GM23338 (cell line): ENCODE measurements at regions not wholly inside any gene's neighbourhood (a gene's known extent, or its start where the extent isn't known, plus 50 kb on each side); places are given as distances from the start of the nearest gene placed in this dataset.
A peak's percentile ranks its signal among the peaks of the same experiment; 100 is the strongest.

ENCODE experiments used
- ATAC-seq: fragments of 200-7000 bp; cut with Tn5 transposase; 3 replicates; pipeline ENCODE4 v1.9.1; 2020
- DNase-seq: peaks from one replicate; pipeline ENCODE4 v3.0.0-alpha.2; 2015; ENCODE audit warnings: low spot score
- H2AFZ ChIP-seq: fragments of 200-600 bp; sonication (generic); 2 replicates; pipeline ENCODE4 v1.8.0; 2016; ENCODE audit warnings: antibody characterized with exemption, mild to moderate bottlenecking, moderate library complexity
- H3F3A ChIP-seq: fragments of 200-600 bp; sonication (generic); replicated peaks from 2 replicates; pipeline ENCODE4 v1.8.0; 2017; ENCODE audit warnings: antibody characterized with exemption, mixed run types, low read depth
- H3K27ac ChIP-seq: fragments of 200-600 bp; sonication (generic); 2 replicates; pipeline ENCODE4 v1.6.1; 2016; ENCODE audit warnings: low read depth
- H3K27me3 ChIP-seq: fragments of 200-600 bp; sonication (generic); 2 replicates; pipeline ENCODE4 v1.8.0; 2016; ENCODE audit warnings: mild to moderate bottlenecking, mixed run types, moderate library complexity; ENCODE audit not compliant: insufficient read depth
- H3K36me3 ChIP-seq: fragments of 200-600 bp; sonication (generic); 2 replicates; pipeline ENCODE4 v1.8.0; 2016; ENCODE audit warnings: mild to moderate bottlenecking; ENCODE audit not compliant: insufficient read depth
- H3K4me1 ChIP-seq: fragments of 200-600 bp; sonication (generic); 2 replicates; pipeline ENCODE4 v1.8.0; 2016; ENCODE audit warnings: mild to moderate bottlenecking, moderate library complexity; ENCODE audit not compliant: insufficient read depth
- H3K4me2 ChIP-seq: fragments of 200-600 bp; sonication (generic); 2 replicates; pipeline ENCODE4 v1.7.1; 2017; ENCODE audit warnings: mixed run types
- H3K4me3 ChIP-seq: fragments of 200-600 bp; sonication (generic); 2 replicates; pipeline ENCODE4 v1.6.1; 2016; ENCODE audit warnings: mixed run types
- H3K79me2 ChIP-seq: fragments of 200-600 bp; sonication (generic); replicated peaks from 2 replicates; pipeline ENCODE4 v1.8.0; 2017; ENCODE audit warnings: mild to moderate bottlenecking; ENCODE audit not compliant: insufficient read depth
- H3K9me2 ChIP-seq: fragments of 200-600 bp; sonication (generic); 2 replicates; pipeline ENCODE4 v1.8.0; 2017; ENCODE audit not compliant: insufficient read depth
- H4K20me1 ChIP-seq: fragments of 200-600 bp; sonication (generic); replicated peaks from 2 replicates; pipeline ENCODE4 v1.8.0; 2017; ENCODE audit warnings: mild to moderate bottlenecking; ENCODE audit not compliant: insufficient read depth
- H3K27ac Mint-ChIP-seq: 2 replicates; pipeline ENCODE4 v1.8.0; 2020; ENCODE audit warnings: inconsistent platforms, mild to moderate bottlenecking, moderate library complexity, mixed read lengths
- H3K27me3 Mint-ChIP-seq: 3 replicates; pipeline ENCODE4 v1.8.0; 2022; ENCODE audit warnings: low read depth, mild to moderate bottlenecking, moderate library complexity, mixed read lengths, inconsistent platforms; ENCODE audit not compliant: insufficient read depth, poor library complexity
- H3K36me3 Mint-ChIP-seq: 3 replicates; pipeline ENCODE4 v1.8.0; 2021; ENCODE audit warnings: low read depth, mild to moderate bottlenecking, inconsistent platforms, moderate library complexity, mixed read lengths
- H3K4me1 Mint-ChIP-seq: 3 replicates; pipeline ENCODE4 v1.8.0; 2020; ENCODE audit warnings: mild to moderate bottlenecking, inconsistent platforms, mixed read lengths
- H3K4me3 Mint-ChIP-seq: 3 replicates; pipeline ENCODE4 v1.8.0; 2021; ENCODE audit warnings: moderate library complexity, mild to moderate bottlenecking, inconsistent platforms, mixed read lengths
- H3K9me3 Mint-ChIP-seq: 3 replicates; pipeline ENCODE4 v1.8.0; 2020; ENCODE audit warnings: moderate library complexity, mild to moderate bottlenecking, inconsistent platforms, mixed read lengths
- CREB1 ChIP-seq: fragments of 250-450 bp; sonication (Bioruptor Pico); IDR thresholded peaks from 2 replicates; pipeline ENCODE4 v1.5.0; 2020; ENCODE audit warnings: low read depth, mild to moderate bottlenecking, moderate library complexity
- ETS1 ChIP-seq: IDR thresholded peaks from 2 replicates; pipeline ENCODE4 v1.6.1; 2016; ENCODE audit warnings: antibody characterized with exemption
- EZH2 ChIP-seq: fragments of 200-600 bp; sonication (generic); IDR thresholded peaks from one replicate; pipeline ENCODE4 v1.8.0; 2017; ENCODE audit warnings: antibody characterized with exemption, mild to moderate bottlenecking, low read depth; ENCODE audit not compliant: unreplicated experiment
- EZH2phosphoT487 ChIP-seq: fragments of 200-600 bp; sonication (generic); IDR thresholded peaks from one replicate; pipeline ENCODE4 v1.8.1; 2018; ENCODE audit warnings: antibody characterized with exemption; ENCODE audit not compliant: unreplicated experiment
- JUNB ChIP-seq: IDR thresholded peaks from one replicate; pipeline ENCODE4 v1.6.1; 2016; ENCODE audit warnings: antibody characterized with exemption; ENCODE audit not compliant: unreplicated experiment
- NANOG ChIP-seq: IDR thresholded peaks from 2 replicates; pipeline ENCODE4 v1.6.1; 2016; ENCODE audit warnings: antibody characterized with exemption, borderline replicate concordance
- REST ChIP-seq: IDR thresholded peaks from one replicate; pipeline ENCODE4 v1.6.1; 2018; ENCODE audit warnings: antibody characterized with exemption; ENCODE audit not compliant: unreplicated experiment
- STAT1 ChIP-seq: IDR thresholded peaks from one replicate; pipeline ENCODE4 v1.6.1; 2016; ENCODE audit warnings: antibody characterized with exemption; ENCODE audit not compliant: unreplicated experiment
- ZNF331 ChIP-seq: fragments of 250-450 bp; sonication (Bioruptor Pico); IDR thresholded peaks from 2 replicates; pipeline ENCODE4 v1.5.0; 2020; ENCODE audit warnings: low read depth, mild to moderate bottlenecking, moderate library complexity
- TF ChIP-seq, protein P1 (sequence below), 2 experiments: fragments of 200-600 bp in 1 of 2; sonication (generic) in 1 of 2; conservative IDR thresholded peaks; 2 replicates each; pipeline versions ENCODE4 v1.5.1 to v1.6.1; 2016 to 2017; ENCODE audit warnings: antibody characterized with exemption in 2 of 2, low read depth in 2 of 2, mild to moderate bottlenecking in 2 of 2, moderate library complexity in 1 of 2

DNA sequence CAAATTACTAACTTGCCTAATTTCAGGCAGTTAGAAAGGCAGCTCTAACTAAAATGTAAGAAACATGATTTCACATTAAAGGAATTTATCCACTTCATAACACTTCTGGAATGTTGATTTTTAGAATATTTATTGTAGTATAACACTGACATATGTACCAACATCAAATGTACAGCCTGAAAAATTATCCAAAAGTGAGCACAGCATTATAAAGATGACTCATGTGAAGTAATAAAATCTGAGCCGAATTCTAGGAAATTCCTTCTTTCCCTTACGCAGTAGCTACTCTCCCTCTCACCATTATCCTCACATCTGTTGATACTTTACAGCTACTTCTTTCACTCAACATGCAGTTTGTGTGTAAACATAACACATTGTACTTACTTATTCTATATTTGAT is 610.6 kb downstream of the ZWINT start (continued):
- TF ChIP-seq, protein P1, sequence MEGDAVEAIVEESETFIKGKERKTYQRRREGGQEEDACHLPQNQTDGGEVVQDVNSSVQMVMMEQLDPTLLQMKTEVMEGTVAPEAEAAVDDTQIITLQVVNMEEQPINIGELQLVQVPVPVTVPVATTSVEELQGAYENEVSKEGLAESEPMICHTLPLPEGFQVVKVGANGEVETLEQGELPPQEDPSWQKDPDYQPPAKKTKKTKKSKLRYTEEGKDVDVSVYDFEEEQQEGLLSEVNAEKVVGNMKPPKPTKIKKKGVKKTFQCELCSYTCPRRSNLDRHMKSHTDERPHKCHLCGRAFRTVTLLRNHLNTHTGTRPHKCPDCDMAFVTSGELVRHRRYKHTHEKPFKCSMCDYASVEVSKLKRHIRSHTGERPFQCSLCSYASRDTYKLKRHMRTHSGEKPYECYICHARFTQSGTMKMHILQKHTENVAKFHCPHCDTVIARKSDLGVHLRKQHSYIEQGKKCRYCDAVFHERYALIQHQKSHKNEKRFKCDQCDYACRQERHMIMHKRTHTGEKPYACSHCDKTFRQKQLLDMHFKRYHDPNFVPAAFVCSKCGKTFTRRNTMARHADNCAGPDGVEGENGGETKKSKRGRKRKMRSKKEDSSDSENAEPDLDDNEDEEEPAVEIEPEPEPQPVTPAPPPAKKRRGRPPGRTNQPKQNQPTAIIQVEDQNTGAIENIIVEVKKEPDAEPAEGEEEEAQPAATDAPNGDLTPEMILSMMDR (conservative IDR thresholded peaks at IDR 0.05; ENCODE audit: low read depth in 2 of 2) = no peak
- no peak for TF ChIP-seq EZH2phosphoT487

GRCh38 chr10:55747244-55747643 is 613.8 kb downstream of the ZWINT start:
- Histone ChIP-seq H3K27ac (no peak overlapping the region), H3K36me3 (no peaks in the 10 kb centered on the region), H4K20me1 (no peaks in the 10 kb centered on the region), H3K4me1 (no peaks in the 10 kb centered on the region; the same call in 1 of the 2 replicates), H3K4me2 (no peak overlapping the region), H3K79me2 (no peaks in the 10 kb centered on the region), H3K27me3 (no peaks in the 10 kb centered on the region), H2AFZ (no peak overlapping the region), H3K4me3 (no peak overlapping the region), H3K9me2 (no peaks in the 10 kb centered on the region), H3F3A (no peaks in the 10 kb centered on the region)
- no peaks in the 10 kb centered on the region for H3K27me3 Mint-ChIP-seq
- H3K4me1 Mint-ChIP-seq = peaks cover 10% of the 10 kb centered on the region; the same call in 2 of the 3 replicates
- no peaks in the 10 kb centered on the region for H3K36me3 Mint-ChIP-seq
- ATAC-seq (peak; percentile 72), DNase-seq (peak; percentile 9)
- TF ChIP-seq NANOG = no peak
- no peak for TF ChIP-seq REST
- TF ChIP-seq ETS1 = no peak
- no peak for TF ChIP-seq STAT1
- TF ChIP-seq, protein P1 (conservative IDR thresholded peaks at IDR 0.05; ENCODE audit: low read depth in 2 of 2) = no peak
- TF ChIP-seq EZH2 = no peak
- TF ChIP-seq EZH2phosphoT487 = no peak
- no peak for TF ChIP-seq ZNF331
- TF ChIP-seq JUNB = no peak
- TF ChIP-seq CREB1 (CRISPR knock-in tag) = no peak
- no peaks in the 10 kb centered on the region for H3K9me3 Mint-ChIP-seq
- no peak overlapping the region for H3K27ac Mint-ChIP-seq
- no peak overlapping the region for H3K4me3 Mint-ChIP-seq
